GM20000 (cell line): ENCODE measurements at regions not wholly inside any gene's neighbourhood (a gene's known extent, or its start where the extent isn't known, plus 50 kb on each side); places are given as distances from the start of the nearest gene placed in this dataset.

ENCODE experiments used
- DNase-seq: peaks from one replicate; pipeline ENCODE4 v3.0.0; 2012; ENCODE audit warnings: low spot score
- TF ChIP-seq, protein P1 (sequence below): IDR thresholded peaks from 2 replicates; pipeline ENCODE4 v1.5.1; 2012; ENCODE audit warnings: mild to moderate bottlenecking, control low read depth; ENCODE audit errors: extremely low read depth, missing control alignments

DNA sequence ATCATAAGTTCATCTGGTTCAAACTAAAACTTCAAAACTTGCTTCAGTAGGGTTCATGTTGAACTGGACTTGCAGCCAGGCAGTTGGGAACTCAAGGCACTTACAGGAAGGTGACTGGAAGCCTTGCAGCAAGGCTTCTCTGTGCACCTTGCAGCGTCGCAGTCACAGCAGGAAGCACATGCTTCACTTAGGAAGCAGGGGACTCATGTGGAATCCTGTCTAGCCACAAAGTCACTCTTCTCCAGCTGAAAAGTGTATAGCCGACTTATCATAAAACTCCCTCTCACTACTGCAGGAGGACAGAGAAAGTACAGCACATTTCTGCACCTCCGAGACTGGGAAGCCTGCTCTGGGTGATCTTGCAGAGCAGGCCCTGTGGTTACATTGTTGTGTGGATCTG is 114.0 kb upstream of the PRB2 start:
- DNase-seq: no peak

DNA sequence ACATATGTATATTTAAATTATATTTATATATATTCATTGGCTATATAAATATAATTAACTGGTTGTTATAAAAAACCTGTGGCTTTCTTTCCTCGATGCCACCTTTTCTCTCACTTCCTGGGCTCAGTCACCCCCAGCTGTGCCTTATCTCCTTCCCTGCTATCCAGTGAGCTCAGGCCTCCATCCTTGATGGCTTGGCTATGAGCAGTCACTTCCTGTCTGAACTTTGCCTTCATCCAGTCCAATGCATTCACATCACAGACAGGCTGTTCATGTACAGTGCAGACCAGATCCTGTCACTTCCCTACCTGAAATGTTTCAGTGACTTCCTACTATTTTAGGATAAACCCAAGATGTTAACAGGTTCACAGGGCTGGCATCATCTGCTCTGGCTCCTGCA is 115.3 kb upstream of the PRB2 start:
- TF ChIP-seq, protein P1, sequence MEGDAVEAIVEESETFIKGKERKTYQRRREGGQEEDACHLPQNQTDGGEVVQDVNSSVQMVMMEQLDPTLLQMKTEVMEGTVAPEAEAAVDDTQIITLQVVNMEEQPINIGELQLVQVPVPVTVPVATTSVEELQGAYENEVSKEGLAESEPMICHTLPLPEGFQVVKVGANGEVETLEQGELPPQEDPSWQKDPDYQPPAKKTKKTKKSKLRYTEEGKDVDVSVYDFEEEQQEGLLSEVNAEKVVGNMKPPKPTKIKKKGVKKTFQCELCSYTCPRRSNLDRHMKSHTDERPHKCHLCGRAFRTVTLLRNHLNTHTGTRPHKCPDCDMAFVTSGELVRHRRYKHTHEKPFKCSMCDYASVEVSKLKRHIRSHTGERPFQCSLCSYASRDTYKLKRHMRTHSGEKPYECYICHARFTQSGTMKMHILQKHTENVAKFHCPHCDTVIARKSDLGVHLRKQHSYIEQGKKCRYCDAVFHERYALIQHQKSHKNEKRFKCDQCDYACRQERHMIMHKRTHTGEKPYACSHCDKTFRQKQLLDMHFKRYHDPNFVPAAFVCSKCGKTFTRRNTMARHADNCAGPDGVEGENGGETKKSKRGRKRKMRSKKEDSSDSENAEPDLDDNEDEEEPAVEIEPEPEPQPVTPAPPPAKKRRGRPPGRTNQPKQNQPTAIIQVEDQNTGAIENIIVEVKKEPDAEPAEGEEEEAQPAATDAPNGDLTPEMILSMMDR: no peak

More for the DNA sequence above, 114.0 kb upstream of the PRB2 start:
- TF ChIP-seq, protein P1: no peak

DNA sequence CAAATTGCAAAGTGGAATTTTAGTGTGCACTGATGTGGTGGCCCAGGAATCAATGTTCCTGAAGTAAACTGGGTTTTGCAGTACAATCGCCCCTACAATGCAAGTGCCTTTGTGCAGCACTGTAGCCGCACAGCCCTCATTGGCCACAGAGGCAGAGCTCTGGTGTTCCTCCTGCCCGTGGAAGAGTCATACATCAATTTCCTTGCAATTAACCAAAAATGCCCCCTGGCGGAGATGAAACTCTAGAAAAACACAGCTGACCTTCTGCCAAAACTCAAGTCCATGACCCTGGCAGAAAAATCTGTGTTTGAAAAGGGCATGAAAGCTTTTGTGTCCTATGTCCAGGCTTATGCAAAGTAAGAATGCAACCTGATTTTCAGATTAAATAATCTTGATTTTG is 117.9 kb upstream of the PRB2 start:
- TF ChIP-seq, protein P1: no peak
- DNase-seq: no peak

More for the DNA sequence above, 115.3 kb upstream of the PRB2 start:
- no peak for DNase-seq

DNA sequence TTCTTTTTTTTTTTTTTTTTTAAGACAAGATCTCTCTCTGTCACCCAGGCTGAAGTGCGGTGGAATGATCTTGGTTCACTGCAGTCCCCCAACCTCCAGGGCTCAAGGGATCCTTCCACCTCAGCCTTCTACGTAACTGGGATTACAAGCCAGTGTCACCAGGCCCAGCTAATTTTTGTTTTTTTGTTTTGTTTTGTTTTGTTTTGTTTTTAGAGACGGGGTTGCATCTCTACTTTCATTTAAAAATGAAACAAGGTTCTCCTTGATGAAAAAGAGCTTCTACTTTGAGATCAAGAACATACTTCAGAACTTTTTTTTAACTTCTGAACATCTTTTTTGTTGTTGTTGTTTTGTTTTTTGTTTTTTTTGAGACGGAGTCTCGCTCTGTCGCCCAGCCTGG is 121.7 kb upstream of the PRB2 start:
- TF ChIP-seq, protein P1: no peak
- no peak for DNase-seq

DNA sequence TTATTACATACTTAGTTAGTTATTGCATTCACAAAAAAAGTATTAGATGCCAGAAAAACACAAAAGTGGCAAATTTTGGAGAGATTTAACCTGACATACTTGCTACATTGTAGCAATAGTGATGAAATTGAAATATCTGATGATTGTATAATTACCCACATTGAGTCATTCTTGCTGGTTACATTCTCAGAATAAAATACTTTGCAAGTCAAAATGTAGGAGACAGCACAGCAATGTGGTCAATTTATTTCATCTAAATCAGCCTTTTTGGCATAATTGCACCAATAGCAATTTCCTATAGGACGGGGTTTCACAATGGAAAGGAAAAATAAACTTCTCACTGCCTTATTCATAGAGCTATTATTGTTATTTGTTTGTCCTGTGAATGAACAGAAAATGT is 125.0 kb upstream of the ETV6 start:
- TF ChIP-seq, protein P1: no peak
- no peak for DNase-seq

DNA sequence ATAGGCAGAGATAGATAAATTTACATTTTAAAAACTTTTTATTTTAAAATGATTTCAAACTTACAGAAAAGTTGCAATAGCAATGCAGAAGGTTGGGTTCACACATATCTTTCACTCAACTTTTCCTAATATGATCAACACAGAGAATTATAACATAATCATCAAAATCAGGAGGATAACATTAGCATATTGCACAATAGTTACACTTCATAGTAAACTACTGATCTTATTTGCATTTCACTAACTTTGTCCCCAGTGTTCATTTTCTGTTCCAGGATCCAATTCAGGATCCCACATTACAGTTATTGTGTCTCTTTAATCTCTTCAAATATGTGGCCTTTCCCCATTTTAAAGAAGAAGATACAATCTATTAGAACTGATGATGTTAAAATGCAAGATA is 115.4 kb upstream of the ETV6 start:
- TF ChIP-seq, protein P1: no peak
- DNase-seq: no peak

DNA sequence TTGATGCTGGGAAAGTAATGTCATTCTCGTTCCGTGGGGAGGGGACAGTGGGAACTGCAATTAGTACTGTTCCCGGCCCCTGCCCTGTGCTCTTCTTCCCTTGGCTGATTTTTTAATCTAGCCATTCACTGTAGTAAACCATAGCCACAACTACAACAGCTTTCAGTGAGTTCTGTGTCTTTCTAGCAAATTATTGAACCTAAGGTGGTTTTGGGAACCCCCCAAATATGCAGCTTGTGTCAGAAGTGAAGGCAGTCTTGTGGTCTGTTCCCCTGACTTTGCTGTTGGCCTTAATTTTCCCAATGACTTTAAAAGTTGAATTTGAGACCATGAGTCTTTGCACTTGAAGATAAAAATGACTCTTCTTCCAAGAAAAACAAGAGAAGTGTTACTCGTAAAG is 114.3 kb upstream of the ETV6 start:
- TF ChIP-seq, protein P1: no peak
- no peak for DNase-seq

DNA sequence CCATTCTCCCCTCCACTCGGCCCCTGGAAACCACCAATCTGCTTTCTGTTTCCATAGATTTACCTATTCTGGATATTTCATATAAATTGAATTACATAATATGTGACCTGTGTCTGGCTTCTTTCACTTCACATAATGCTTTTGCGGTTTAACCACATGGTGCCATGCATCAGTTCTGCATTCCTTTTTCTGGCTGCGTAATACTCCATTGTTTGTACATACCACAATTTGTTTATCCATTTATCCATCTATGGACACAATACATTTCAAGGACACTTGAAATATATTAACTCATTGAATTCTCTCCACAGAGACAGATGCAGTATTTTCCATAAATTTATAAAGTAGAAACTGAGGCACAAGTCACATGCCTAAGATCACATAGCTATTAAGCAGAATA is 110.3 kb upstream of the ETV6 start:
- TF ChIP-seq, protein P1: no peak
- DNase-seq: no peak
